ENCODE measurements at regions not wholly inside any gene's neighbourhood (a gene's known extent, or its start where the extent isn't known, plus 50 kb on each side); places are given as distances from the start of the nearest gene placed in this dataset.

DNA sequence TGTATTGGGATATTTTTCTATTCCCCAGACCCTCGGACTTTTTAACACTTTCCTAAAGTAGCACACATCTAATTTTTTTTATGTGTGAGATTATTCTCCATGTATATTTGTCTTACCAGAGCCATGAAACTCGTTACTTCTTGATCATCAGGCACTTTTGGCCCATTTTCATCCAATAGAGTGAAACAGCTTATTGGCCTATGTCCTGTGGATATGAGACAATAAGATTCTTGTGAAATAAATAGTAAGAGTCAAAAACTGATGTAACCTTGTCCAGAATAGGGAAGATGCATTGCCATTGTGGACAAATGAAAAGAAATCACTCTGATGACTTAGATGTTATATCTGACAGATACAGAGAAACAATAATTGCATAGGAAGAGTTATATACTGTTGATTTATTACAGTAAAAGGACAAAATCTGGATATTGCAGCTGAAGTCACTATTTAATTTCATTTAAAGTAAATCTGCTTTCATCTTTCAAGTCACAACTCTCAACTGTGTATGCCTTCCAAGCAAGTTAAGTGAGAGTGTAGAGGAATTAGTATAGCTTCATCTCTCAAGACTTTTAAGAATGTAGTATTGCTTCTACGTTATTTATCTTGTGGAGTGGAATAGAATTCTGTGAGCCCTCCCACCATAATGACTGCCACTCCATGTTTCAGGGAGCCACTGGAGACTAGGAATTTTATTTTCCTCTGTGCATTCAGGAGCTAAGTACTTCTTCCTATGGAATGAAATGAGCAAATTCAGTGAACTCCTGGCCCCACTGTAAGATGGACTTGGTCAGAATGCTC lies 86.9 kb downstream of the ADAMTS1 start:
- DNase-seq (ENCODE audit: low read depth) = no peak
- no peak for TF ChIP-seq CTCF (conservative IDR thresholded peaks at IDR 0.05; ENCODE audit: low read depth, low read length)
- no peak overlapping the region for H3K4me3 ChIP-seq (ENCODE audit: low read depth, low read length)

DNA sequence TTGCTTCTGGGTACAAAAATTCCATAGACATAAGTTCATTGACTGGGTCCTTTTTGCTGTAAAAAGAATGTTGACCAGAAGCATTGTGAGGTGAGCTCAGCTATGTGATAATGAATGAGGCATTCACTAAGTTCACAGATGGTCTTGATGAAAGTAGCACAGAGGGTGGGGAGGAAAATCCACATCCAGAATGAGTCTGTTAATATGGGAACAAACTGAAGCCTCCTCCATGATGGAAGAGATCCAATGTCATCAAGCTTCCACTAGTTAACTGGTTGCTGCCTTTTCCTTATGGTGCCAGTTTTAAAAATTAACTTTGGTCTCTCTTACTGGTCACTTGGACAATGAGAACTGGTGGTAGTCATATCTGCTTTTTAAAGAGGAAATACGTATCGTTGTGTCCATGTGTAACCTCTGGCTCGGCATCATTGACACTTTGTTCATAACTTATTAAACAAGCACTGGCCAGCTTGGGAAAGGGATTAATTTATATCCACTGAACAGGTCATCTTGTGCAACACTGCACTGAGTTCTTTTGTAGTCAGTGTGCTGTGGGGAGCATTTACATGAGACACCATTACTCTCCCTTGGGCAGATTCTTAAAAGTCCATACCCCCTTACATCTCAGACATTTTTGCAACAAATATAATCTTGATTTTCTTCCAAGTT lies 88.6 kb downstream of the ADAMTS1 start:
- peak; percentile 96 for DNase-seq (ENCODE audit: low read depth)
- TF ChIP-seq CTCF (conservative IDR thresholded peaks at IDR 0.05; ENCODE audit: low read depth, low read length) = no peak
- H3K4me3 ChIP-seq (ENCODE audit: low read depth, low read length) = no peak overlapping the region

- TF ChIP-seq CTCF (conservative IDR thresholded peaks at IDR 0.05; ENCODE audit: low read depth, low read length) = no peak
Observed at GRCh38 chr21:26754853-26755252, 90.4 kb downstream of the ADAMTS1 start.

GRCh38 chr21:26753822-26754221 lies 91.4 kb downstream of the ADAMTS1 start:
- no peak for DNase-seq (ENCODE audit: low read depth)
- no peak for TF ChIP-seq CTCF (conservative IDR thresholded peaks at IDR 0.05; ENCODE audit: low read depth, low read length)
- H3K4me3 ChIP-seq (ENCODE audit: low read depth, low read length) = no peak overlapping the region

More at GRCh38 chr21:26754853-26755252, 90.4 kb downstream of the ADAMTS1 start:
- no peak overlapping the region for H3K4me3 ChIP-seq (ENCODE audit: low read depth, low read length)
- no peak for DNase-seq (ENCODE audit: low read depth)

- no peak overlapping the region for H3K4me3 ChIP-seq (ENCODE audit: low read depth, low read length)
- TF ChIP-seq CTCF (conservative IDR thresholded peaks at IDR 0.05; ENCODE audit: low read depth, low read length) = no peak
- no peak for DNase-seq (ENCODE audit: low read depth)
Observed at GRCh38 chr21:26752849-26753248, 92.4 kb downstream of the ADAMTS1 start.

- no peak for DNase-seq (ENCODE audit: low read depth)
- H3K4me3 ChIP-seq (ENCODE audit: low read depth, low read length) = no peak overlapping the region
- no peak for TF ChIP-seq CTCF (conservative IDR thresholded peaks at IDR 0.05; ENCODE audit: low read depth, low read length)
Observed at GRCh38 chr21:26751305-26751704, 93.9 kb downstream of the ADAMTS1 start.

Measured in epithelial cell of proximal tubule (primary cell).